ENCODE measurements at regions not wholly inside any gene's neighbourhood (a gene's known extent, or its start where the extent isn't known, plus 50 kb on each side); places are given as distances from the start of the nearest gene placed in this dataset.
"Not testable (repeated sequence)": the region's sequence is repeated elsewhere in the genome, so short reads cannot be mapped to it uniquely, and the experiment has no call there.

- TF ChIP-seq CTCF (IDR thresholded peaks at IDR 0.05; ENCODE audit: poor library complexity); EZH2 (IDR thresholded peaks at IDR 0.05; ENCODE audit: borderline replicate concordance); EZH2phosphoT487 (IDR thresholded peaks at IDR 0.05; ENCODE audit: low read depth, severe bottlenecking, unreplicated experiment): not testable (repeated sequence)
Observed at GRCh38 chr5:159524279-159524678, 194.0 kb upstream of the IL12B start.

Measured in hepatocyte (in vitro differentiated cells).